Activated CD4-positive, alpha-beta T cell treated with anti-CD3 and anti-CD28 coated beads for 36 hours (primary cell): ENCODE measurements at regions not wholly inside any gene's neighbourhood (a gene's known extent, or its start where the extent isn't known, plus 50 kb on each side); places are given as distances from the start of the nearest gene placed in this dataset.
"Not testable (repeated sequence)": the region's sequence is repeated elsewhere in the genome, so short reads cannot be mapped to it uniquely, and the experiment has no call there.

Experiments used
- ATAC-seq: fragments of 200-7000 bp; cut with Tn5 transposase; one replicate; pipeline ENCODE4 v1.10.0; 2021; ENCODE audit warnings: mild to moderate bottlenecking, moderate library complexity
- CTCF ChIA-PET: fragments of 350-600 bp; sonication (Branson Sonifier 250); formaldehyde crosslinking; loops from one replicate; lab custom pipeline; 2021; ENCODE audit warnings: antibody characterized with exemption; lab: Charles Lee
- POLR2A ChIA-PET: fragments of 350-600 bp; sonication (Branson Sonifier 250); formaldehyde crosslinking; loops from one replicate; lab custom pipeline; 2021; ENCODE audit warnings: antibody characterized with exemption, inconsistent platforms; lab: Charles Lee
- DNase-seq: peaks from one replicate; pipeline ENCODE4 v3.0.0-alpha.2; 2020
- H3K27ac Mint-ChIP-seq: one replicate; pipeline ENCODE4 v1.8.0; 2021; ENCODE audit warnings: mixed read lengths
- H3K27me3 Mint-ChIP-seq: one replicate; pipeline ENCODE4 v1.8.0; 2021; ENCODE audit warnings: mixed read lengths
- H3K36me3 Mint-ChIP-seq: one replicate; pipeline ENCODE4 v1.8.0; 2021; ENCODE audit warnings: low read depth, mixed read lengths
- H3K4me1 Mint-ChIP-seq: one replicate; pipeline ENCODE4 v1.8.0; 2021; ENCODE audit warnings: mixed read lengths
- H3K4me3 Mint-ChIP-seq: one replicate; pipeline ENCODE4 v1.8.0; 2021; ENCODE audit warnings: mild to moderate bottlenecking, moderate library complexity, mixed read lengths
- H3K9me3 Mint-ChIP-seq: one replicate; pipeline ENCODE4 v1.8.0; 2021; ENCODE audit warnings: low read depth, mixed read lengths
- intact Hi-C, 2 experiments: fragments of 100-400 bp; cut with DNase I in 1 of 2; cut with micrococcal nuclease in 1 of 2; formaldehyde crosslinking; loops; one replicate each; pipeline versions ENCODE4 v1.14.2 to v1.15.1; 2022 to 2024; cut with DNase I, micrococcal nuclease

GRCh38 chr7:150087478-150087877, 213.7 kb downstream of the ATP6V0E2 start:
- POLR2A ChIA-PET, H3K9me3 Mint-ChIP-seq, H3K4me3 Mint-ChIP-seq, H3K4me1 Mint-ChIP-seq, H3K36me3 Mint-ChIP-seq, DNase-seq, intact Hi-C loops, CTCF ChIA-PET, H3K27ac Mint-ChIP-seq, H3K27me3 Mint-ChIP-seq, ATAC-seq: not testable (repeated sequence)

- H3K9me3 Mint-ChIP-seq, H3K4me3 Mint-ChIP-seq, CTCF ChIA-PET, POLR2A ChIA-PET, ATAC-seq, H3K27ac Mint-ChIP-seq, H3K4me1 Mint-ChIP-seq, intact Hi-C loops, H3K27me3 Mint-ChIP-seq, DNase-seq, H3K36me3 Mint-ChIP-seq: not testable (repeated sequence)
These were observed 215.4 kb downstream of the ATP6V0E2 start for GRCh38 chr7:150089139-150089538.

- intact Hi-C loops, H3K9me3 Mint-ChIP-seq, H3K36me3 Mint-ChIP-seq, CTCF ChIA-PET, H3K27ac Mint-ChIP-seq, H3K27me3 Mint-ChIP-seq, H3K4me1 Mint-ChIP-seq, DNase-seq, ATAC-seq, H3K4me3 Mint-ChIP-seq, POLR2A ChIA-PET: not testable (repeated sequence)
These were observed 217.0 kb downstream of the ATP6V0E2 start for GRCh38 chr7:150090776-150091175.

- POLR2A ChIA-PET, ATAC-seq, DNase-seq, intact Hi-C loops, H3K36me3 Mint-ChIP-seq, H3K4me1 Mint-ChIP-seq, CTCF ChIA-PET, H3K27me3 Mint-ChIP-seq, H3K9me3 Mint-ChIP-seq, H3K27ac Mint-ChIP-seq, H3K4me3 Mint-ChIP-seq: not testable (repeated sequence)
These were observed 220.1 kb downstream of the ATP6V0E2 start for GRCh38 chr7:150093897-150094296.

GRCh38 chr7:150096213-150096994, 222.6 kb downstream of the ATP6V0E2 start:
- ATAC-seq, intact Hi-C loops: not testable (repeated sequence)

GRCh38 chr7:150098592-150098991, 224.6 kb upstream of the LRRC61 start:
- H3K27me3 Mint-ChIP-seq, H3K4me3 Mint-ChIP-seq, ATAC-seq, H3K36me3 Mint-ChIP-seq, intact Hi-C loops, H3K4me1 Mint-ChIP-seq, POLR2A ChIA-PET, H3K9me3 Mint-ChIP-seq, H3K27ac Mint-ChIP-seq, DNase-seq, CTCF ChIA-PET: not testable (repeated sequence)

More at GRCh38 chr7:150096213-150096994, 222.6 kb downstream of the ATP6V0E2 start:
- H3K4me1 Mint-ChIP-seq, H3K4me3 Mint-ChIP-seq, H3K9me3 Mint-ChIP-seq, H3K36me3 Mint-ChIP-seq, CTCF ChIA-PET, POLR2A ChIA-PET, H3K27ac Mint-ChIP-seq, H3K27me3 Mint-ChIP-seq, DNase-seq: not testable (repeated sequence)

- DNase-seq, H3K27ac Mint-ChIP-seq, H3K4me3 Mint-ChIP-seq, H3K9me3 Mint-ChIP-seq, intact Hi-C loops, H3K27me3 Mint-ChIP-seq, CTCF ChIA-PET, POLR2A ChIA-PET, H3K4me1 Mint-ChIP-seq, H3K36me3 Mint-ChIP-seq, ATAC-seq: not testable (repeated sequence)
These were observed 221.9 kb upstream of the LRRC61 start for GRCh38 chr7:150101282-150101681.

GRCh38 chr7:150107283-150107682, 215.9 kb upstream of the LRRC61 start:
- POLR2A ChIA-PET, H3K4me1 Mint-ChIP-seq, ATAC-seq, H3K9me3 Mint-ChIP-seq, H3K36me3 Mint-ChIP-seq, H3K27ac Mint-ChIP-seq, CTCF ChIA-PET, DNase-seq, intact Hi-C loops, H3K4me3 Mint-ChIP-seq: not testable (repeated sequence)
- peaks cover 10% of the 10 kb centered on the region for H3K27me3 Mint-ChIP-seq

GRCh38 chr7:150110375-150110820, 212.8 kb upstream of the LRRC61 start:
- intact Hi-C loops, POLR2A ChIA-PET: not testable (repeated sequence)

GRCh38 chr7:150110882-150111281, 212.3 kb upstream of the LRRC61 start:
- peak; percentile 24 for ATAC-seq
- H3K27ac Mint-ChIP-seq, CTCF ChIA-PET, DNase-seq, H3K9me3 Mint-ChIP-seq, H3K4me1 Mint-ChIP-seq, intact Hi-C loops, H3K36me3 Mint-ChIP-seq, POLR2A ChIA-PET, H3K4me3 Mint-ChIP-seq: not testable (repeated sequence)
- peaks cover 19% of the 10 kb centered on the region for H3K27me3 Mint-ChIP-seq

More at GRCh38 chr7:150110375-150110820, 212.8 kb upstream of the LRRC61 start:
- CTCF ChIA-PET, H3K9me3 Mint-ChIP-seq, H3K4me3 Mint-ChIP-seq, H3K4me1 Mint-ChIP-seq, H3K36me3 Mint-ChIP-seq, H3K27ac Mint-ChIP-seq, DNase-seq: not testable (repeated sequence)
- peaks cover 17% of the 10 kb centered on the region for H3K27me3 Mint-ChIP-seq
- peak; percentile 85 for ATAC-seq

- CTCF ChIA-PET, POLR2A ChIA-PET, H3K27ac Mint-ChIP-seq, H3K36me3 Mint-ChIP-seq, intact Hi-C loops, H3K4me1 Mint-ChIP-seq, H3K9me3 Mint-ChIP-seq, H3K4me3 Mint-ChIP-seq, ATAC-seq, DNase-seq: not testable (repeated sequence)
- peaks cover 19% of the 10 kb centered on the region for H3K27me3 Mint-ChIP-seq
These were observed 211.6 kb upstream of the LRRC61 start for GRCh38 chr7:150111373-150112139.

- DNase-seq, ATAC-seq, H3K27ac Mint-ChIP-seq, H3K4me3 Mint-ChIP-seq, H3K4me1 Mint-ChIP-seq, CTCF ChIA-PET, H3K9me3 Mint-ChIP-seq, intact Hi-C loops, POLR2A ChIA-PET, H3K36me3 Mint-ChIP-seq: not testable (repeated sequence)
- peaks cover 19% of the 10 kb centered on the region for H3K27me3 Mint-ChIP-seq
These were observed 209.9 kb upstream of the LRRC61 start for GRCh38 chr7:150113301-150113700.
